OCI-LY3 (cell line): ENCODE measurements at regions not wholly inside any gene's neighbourhood (a gene's known extent, or its start where the extent isn't known, plus 50 kb on each side); places are given as distances from the start of the nearest gene placed in this dataset.

ENCODE experiments used
- CTCF ChIP-seq: fragments of 200-600, 300-600 bp; sonication (generic); IDR thresholded peaks from 2 replicates; pipeline ENCODE4 v1.5.1; 2014; ENCODE audit warnings: antibody characterized with exemption, low read length, low read depth
- EZH2phosphoT487 ChIP-seq: fragments of 200-600 bp; shearing (Covaris generic); IDR thresholded peaks from 2 replicates; pipeline ENCODE4 v1.6.1; 2018; ENCODE audit warnings: antibody characterized with exemption, mixed run types, low read depth

GRCh38 chr6:126753606-126754005 lies 364.9 kb upstream of the RSPO3 start:
- TF ChIP-seq CTCF (no peak), EZH2phosphoT487 (no peak)
